Fibroblast of the aortic adventitia (primary cell): ENCODE measurements at regions not wholly inside any gene's neighbourhood (a gene's known extent, or its start where the extent isn't known, plus 50 kb on each side); places are given as distances from the start of the nearest gene placed in this dataset.
A peak's percentile ranks its signal among the peaks of the same experiment; 100 is the strongest.

ENCODE experiments used
- DNase-seq: peaks from one replicate; pipeline ENCODE4 v3.0.0-alpha.2; 2010; ENCODE audit warnings: low read depth
- H3K4me3 ChIP-seq: 2 replicates; pipeline ENCODE4 v1.5.1; 2011; ENCODE audit warnings: low read depth, mild to moderate bottlenecking, control low read depth, low read length, moderate library complexity
- CTCF ChIP-seq: IDR thresholded peaks from 2 replicates; pipeline ENCODE4 v1.5.1; 2011; ENCODE audit warnings: mild to moderate bottlenecking, low read length, control low read depth, inconsistent platforms; ENCODE audit not compliant: insufficient read depth

- no peak for TF ChIP-seq CTCF
- H3K4me3 ChIP-seq, result no peak overlapping the region
- DNase-seq, result no peak
These were observed 212.9 kb downstream of the FAT4 start for GRCh38 chr4:125527681-125528080.

GRCh38 chr4:125529071-125529470, 214.3 kb downstream of the FAT4 start:
- DNase-seq, result no peak
- TF ChIP-seq CTCF, result no peak
- H3K4me3 ChIP-seq, result no peak overlapping the region

GRCh38 chr4:125538670-125539069, 223.9 kb downstream of the FAT4 start:
- no peak overlapping the region for H3K4me3 ChIP-seq
- no peak for TF ChIP-seq CTCF
- DNase-seq, result peak; percentile 23

- TF ChIP-seq CTCF, result no peak
- H3K4me3 ChIP-seq, result no peak overlapping the region
- DNase-seq, result no peak
These were observed 224.9 kb downstream of the FAT4 start for GRCh38 chr4:125539691-125540090.

- DNase-seq, result no peak
- no peak overlapping the region for H3K4me3 ChIP-seq
- no peak for TF ChIP-seq CTCF
These were observed 227.2 kb downstream of the FAT4 start for GRCh38 chr4:125541836-125542385.

GRCh38 chr4:125546272-125546671, 231.5 kb downstream of the FAT4 start:
- no peak for TF ChIP-seq CTCF
- DNase-seq, result no peak
- H3K4me3 ChIP-seq, result no peak overlapping the region

- H3K4me3 ChIP-seq, result no peak overlapping the region
- peak; percentile 23 for DNase-seq
- TF ChIP-seq CTCF, result no peak
These were observed 233.1 kb downstream of the FAT4 start for GRCh38 chr4:125547836-125548235.
